ENCODE measurements at regions not wholly inside any gene's neighbourhood (a gene's known extent, or its start where the extent isn't known, plus 50 kb on each side); places are given as distances from the start of the nearest gene placed in this dataset.
"Not testable (repeated sequence)": the region's sequence is repeated elsewhere in the genome, so short reads cannot be mapped to it uniquely, and the experiment has no call there.

GRCh38 chr2:83233326-83233725 is 1225.8 kb downstream of the SUCLG1 start:
- no peaks in the 10 kb centered on the region for H3K9me3 Mint-ChIP-seq
- H3K27me3 Mint-ChIP-seq: no peaks in the 10 kb centered on the region
- intact Hi-C loops (cut with micrococcal nuclease): no loop called here
- no peak overlapping the region for H3K4me3 Mint-ChIP-seq
- H3K36me3 Mint-ChIP-seq (ENCODE audit: low read depth): no peaks in the 10 kb centered on the region
- H3K4me1 Mint-ChIP-seq: no peaks in the 10 kb centered on the region
- no peak overlapping the region for H3K27ac Mint-ChIP-seq
- DNase-seq: no peak

GRCh38 chr2:83229443-83229842 is 1229.6 kb downstream of the SUCLG1 start:
- H3K27ac Mint-ChIP-seq: no peak overlapping the region
- H3K4me3 Mint-ChIP-seq: no peak overlapping the region
- H3K27me3 Mint-ChIP-seq: no peaks in the 10 kb centered on the region
- H3K36me3 Mint-ChIP-seq (ENCODE audit: low read depth): no peaks in the 10 kb centered on the region
- H3K9me3 Mint-ChIP-seq: no peaks in the 10 kb centered on the region
- H3K4me1 Mint-ChIP-seq: no peaks in the 10 kb centered on the region
- DNase-seq: no peak
- intact Hi-C loops (cut with micrococcal nuclease): no loop called here

GRCh38 chr2:83224591-83225200 is 1234.4 kb downstream of the SUCLG1 start:
- intact Hi-C loops (cut with micrococcal nuclease): no loop called here
- no peak for DNase-seq
- no peak overlapping the region for H3K4me3 Mint-ChIP-seq
- no peaks in the 10 kb centered on the region for H3K36me3 Mint-ChIP-seq (ENCODE audit: low read depth)
- no peaks in the 10 kb centered on the region for H3K4me1 Mint-ChIP-seq
- no peaks in the 10 kb centered on the region for H3K9me3 Mint-ChIP-seq
- no peaks in the 10 kb centered on the region for H3K27me3 Mint-ChIP-seq
- H3K27ac Mint-ChIP-seq: no peak overlapping the region

GRCh38 chr2:83221258-83221657 is 1237.8 kb downstream of the SUCLG1 start:
- no peak overlapping the region for H3K4me3 Mint-ChIP-seq
- no peak for DNase-seq
- H3K36me3 Mint-ChIP-seq (ENCODE audit: low read depth): no peaks in the 10 kb centered on the region
- H3K9me3 Mint-ChIP-seq: no peaks in the 10 kb centered on the region
- intact Hi-C loops (cut with micrococcal nuclease): no loop called here
- no peaks in the 10 kb centered on the region for H3K27me3 Mint-ChIP-seq
- H3K27ac Mint-ChIP-seq: no peak overlapping the region
- H3K4me1 Mint-ChIP-seq: no peaks in the 10 kb centered on the region

GRCh38 chr2:83217854-83218253 is 1241.2 kb downstream of the SUCLG1 start:
- H3K4me3 Mint-ChIP-seq: no peak overlapping the region
- no peaks in the 10 kb centered on the region for H3K9me3 Mint-ChIP-seq
- no peak for DNase-seq
- H3K27me3 Mint-ChIP-seq: no peaks in the 10 kb centered on the region
- intact Hi-C loops (cut with micrococcal nuclease): no loop called here
- H3K36me3 Mint-ChIP-seq (ENCODE audit: low read depth): no peaks in the 10 kb centered on the region
- H3K4me1 Mint-ChIP-seq: no peaks in the 10 kb centered on the region
- no peak overlapping the region for H3K27ac Mint-ChIP-seq

- no peak overlapping the region for H3K27ac Mint-ChIP-seq
- no peak for DNase-seq
- no peaks in the 10 kb centered on the region for H3K9me3 Mint-ChIP-seq
- no peaks in the 10 kb centered on the region for H3K27me3 Mint-ChIP-seq
- intact Hi-C loops (cut with micrococcal nuclease): no loop called here
- H3K4me3 Mint-ChIP-seq: no peak overlapping the region
- no peaks in the 10 kb centered on the region for H3K36me3 Mint-ChIP-seq (ENCODE audit: low read depth)
- no peaks in the 10 kb centered on the region for H3K4me1 Mint-ChIP-seq
Observed at GRCh38 chr2:83196225-83196624, 1262.9 kb downstream of the SUCLG1 start.

- intact Hi-C loops (cut with micrococcal nuclease): no loop called here
- DNase-seq: no peak
- Mint-ChIP-seq H3K36me3 (ENCODE audit: low read depth) (no peaks in the 10 kb centered on the region), H3K27ac (no peak overlapping the region), H3K27me3 (no peaks in the 10 kb centered on the region), H3K9me3 (no peaks in the 10 kb centered on the region), H3K4me1 (no peaks in the 10 kb centered on the region), H3K4me3 (no peak overlapping the region)
Observed at GRCh38 chr2:83191316-83191715, 1267.8 kb downstream of the SUCLG1 start.

GRCh38 chr2:83186105-83186760 is 1272.8 kb downstream of the SUCLG1 start:
- H3K27me3 Mint-ChIP-seq: no peaks in the 10 kb centered on the region
- H3K9me3 Mint-ChIP-seq: peaks cover 4% of the 10 kb centered on the region
- no peaks in the 10 kb centered on the region for H3K4me1 Mint-ChIP-seq
- no peak for DNase-seq
- no peak overlapping the region for H3K4me3 Mint-ChIP-seq
- intact Hi-C loops (cut with micrococcal nuclease): no loop called here
- H3K36me3 Mint-ChIP-seq (ENCODE audit: low read depth): no peaks in the 10 kb centered on the region
- no peak overlapping the region for H3K27ac Mint-ChIP-seq

GRCh38 chr2:83180862-83181530 is 1278.1 kb downstream of the SUCLG1 start:
- H3K36me3 Mint-ChIP-seq (ENCODE audit: low read depth); H3K27me3 Mint-ChIP-seq; H3K27ac Mint-ChIP-seq; H3K4me1 Mint-ChIP-seq; H3K9me3 Mint-ChIP-seq; H3K4me3 Mint-ChIP-seq; intact Hi-C loops (cut with micrococcal nuclease); DNase-seq: not testable (repeated sequence)

GRCh38 chr2:83176539-83176938 is 1282.5 kb downstream of the SUCLG1 start:
- Mint-ChIP-seq H3K36me3 (ENCODE audit: low read depth) (no peaks in the 10 kb centered on the region), H3K9me3 (no peaks in the 10 kb centered on the region), H3K4me3 (no peak overlapping the region), H3K4me1 (no peaks in the 10 kb centered on the region), H3K27ac (no peak overlapping the region), H3K27me3 (no peaks in the 10 kb centered on the region)
- intact Hi-C loops (cut with micrococcal nuclease): no loop called here
- no peak for DNase-seq

- Mint-ChIP-seq H3K9me3 (no peaks in the 10 kb centered on the region), H3K4me1 (no peaks in the 10 kb centered on the region)
- intact Hi-C loops (cut with micrococcal nuclease): no loop called here
Observed at GRCh38 chr2:83172841-83173240, 1286.2 kb downstream of the SUCLG1 start.

GRCh38 chr2:83168377-83168776 is 1290.7 kb downstream of the SUCLG1 start:
- no peak for DNase-seq
- Mint-ChIP-seq H3K4me1 (no peaks in the 10 kb centered on the region), H3K9me3 (no peaks in the 10 kb centered on the region), H3K4me3 (no peak overlapping the region), H3K36me3 (ENCODE audit: low read depth) (no peaks in the 10 kb centered on the region), H3K27me3 (no peaks in the 10 kb centered on the region), H3K27ac (no peak overlapping the region)
- intact Hi-C loops (cut with micrococcal nuclease): no loop called here

More at GRCh38 chr2:83172841-83173240, 1286.2 kb downstream of the SUCLG1 start:
- DNase-seq: no peak
- Mint-ChIP-seq H3K36me3 (ENCODE audit: low read depth) (no peaks in the 10 kb centered on the region), H3K27me3 (no peaks in the 10 kb centered on the region), H3K4me3 (no peak overlapping the region), H3K27ac (no peak overlapping the region)

GRCh38 chr2:83162421-83162820 is 1296.7 kb downstream of the SUCLG1 start:
- no peak for DNase-seq
- H3K27ac Mint-ChIP-seq: no peak overlapping the region
- no peaks in the 10 kb centered on the region for H3K27me3 Mint-ChIP-seq
- no peaks in the 10 kb centered on the region for H3K9me3 Mint-ChIP-seq
- H3K4me3 Mint-ChIP-seq: no peak overlapping the region
- H3K36me3 Mint-ChIP-seq (ENCODE audit: low read depth): no peaks in the 10 kb centered on the region
- intact Hi-C loops (cut with micrococcal nuclease): no loop called here
- H3K4me1 Mint-ChIP-seq: no peaks in the 10 kb centered on the region

- no peak overlapping the region for H3K27ac Mint-ChIP-seq
Observed at GRCh38 chr2:83160571-83160970, 1298.5 kb downstream of the SUCLG1 start.

More at GRCh38 chr2:83160571-83160970, 1298.5 kb downstream of the SUCLG1 start:
- intact Hi-C loops (cut with micrococcal nuclease): no loop called here
- Mint-ChIP-seq H3K27me3 (no peaks in the 10 kb centered on the region), H3K36me3 (ENCODE audit: low read depth) (no peaks in the 10 kb centered on the region), H3K4me3 (no peak overlapping the region), H3K9me3 (no peaks in the 10 kb centered on the region), H3K4me1 (no peaks in the 10 kb centered on the region)
- no peak for DNase-seq

Data from activated CD4-positive, alpha-beta T cell treated with anti-CD3 and anti-CD28 coated beads, Interleukin-2, amount 10 ng/mL, durations not matched to agents 24 days and 14 days (primary cell).